IMR-90 (cell line): ENCODE measurements at regions not wholly inside any gene's neighbourhood (a gene's known extent, or its start where the extent isn't known, plus 50 kb on each side); places are given as distances from the start of the nearest gene placed in this dataset.

Experiments
- ATAC-seq: fragments of 200-7000 bp; cut with Tn5 transposase; 2 replicates; pipeline ENCODE4 v1.9.1; 2020; ENCODE audit warnings: low read depth, mild to moderate bottlenecking, moderate library complexity
- BruUV-seq: library from RNA; stranded (reverse); fragments of 400-500 nt; replicated peaks from 2 replicates; lab custom pipeline; 2021; lab: Mats Ljungman, UMichigan
- CTCF ChIA-PET: fragments of 300-600 bp; formaldehyde crosslinking; extraction: SDS; loops from one replicate; lab custom pipeline; 2021; ENCODE audit warnings: antibody characterized with exemption; lab: Yijun Ruan, JAX
- POLR2A ChIA-PET: fragments of 300-600 bp; sonication (Branson Sonifier 250); formaldehyde crosslinking; loops from one replicate; lab custom pipeline; 2022; ENCODE audit warnings: antibody characterized with exemption; ENCODE audit not compliant: unreplicated experiment; lab: Charles Lee
- DNase-seq: peaks from one replicate; pipeline ENCODE4 v3.0.0; 2013
- H2AFZ ChIP-seq: replicated peaks from 2 replicates; pipeline ENCODE3; 2013; ENCODE audit warnings: low read length, mild to moderate bottlenecking; ENCODE audit not compliant: poor library complexity
- H2AK5ac ChIP-seq: 2 replicates; pipeline ENCODE4 v1.6.1; 2013; ENCODE audit warnings: low read depth, low read length, inconsistent platforms
- H2AK9ac ChIP-seq: replicated peaks from 2 replicates; pipeline ENCODE3; 2013; ENCODE audit warnings: mild to moderate bottlenecking, low read depth, low read length, moderate library complexity; ENCODE audit not compliant: poor library complexity
- H2BK120ac ChIP-seq: 2 replicates; pipeline ENCODE4 v1.6.1; 2013; ENCODE audit warnings: low read depth, low read length, inconsistent platforms
- H2BK15ac ChIP-seq: 3 replicates; pipeline ENCODE4 v1.6.1; 2013; ENCODE audit warnings: low read depth, low read length, inconsistent platforms
- H2BK20ac ChIP-seq: 2 replicates; pipeline ENCODE4 v1.6.1; 2013; ENCODE audit warnings: low read depth, mild to moderate bottlenecking, inconsistent platforms, low read length, moderate library complexity
- H2BK5ac ChIP-seq: 2 replicates; pipeline ENCODE4 v1.6.1; 2013; ENCODE audit warnings: mild to moderate bottlenecking, low read depth, low read length, inconsistent platforms; ENCODE audit not compliant: poor library complexity, severe bottlenecking
- H3K14ac ChIP-seq: replicated peaks from 2 replicates; pipeline ENCODE4 v1.6.1; 2013; ENCODE audit warnings: low read depth, low read length, inconsistent platforms
- H3K18ac ChIP-seq: 2 replicates; pipeline ENCODE4 v1.6.1; 2013; ENCODE audit warnings: low read depth, low read length, control low read depth
- H3K23ac ChIP-seq: 2 replicates; pipeline ENCODE4 v1.6.1; 2013; ENCODE audit warnings: low read depth, low read length, inconsistent platforms
- H3K27ac ChIP-seq: 2 replicates; pipeline ENCODE4 v1.5.1; 2013; ENCODE audit warnings: mild to moderate bottlenecking, control low read depth, low read length; ENCODE audit not compliant: insufficient read depth
- H3K27me3 ChIP-seq: 2 replicates; pipeline ENCODE4 v1.6.1; 2013; ENCODE audit warnings: low read length; ENCODE audit not compliant: control insufficient read depth, insufficient read depth
- H3K36me3 ChIP-seq: 2 replicates; pipeline ENCODE4 v1.6.1; 2013; ENCODE audit warnings: low read length, mixed read lengths; ENCODE audit not compliant: control insufficient read depth, insufficient read depth
- H3K4ac ChIP-seq: 2 replicates; pipeline ENCODE4 v1.6.1; 2013; ENCODE audit warnings: low read depth, low read length, inconsistent platforms
- H3K4me1 ChIP-seq: 2 replicates; pipeline ENCODE4 v1.6.1; 2013; ENCODE audit warnings: low read length, mixed read lengths; ENCODE audit not compliant: control insufficient read depth, insufficient read depth
- H3K4me2 ChIP-seq: 2 replicates; pipeline ENCODE4 v1.6.1; 2013; ENCODE audit warnings: low read depth, mild to moderate bottlenecking, control low read depth, low read length, moderate library complexity
- H3K4me3 ChIP-seq: 2 replicates; pipeline ENCODE4 v1.5.1; 2013; ENCODE audit warnings: low read depth, mild to moderate bottlenecking, control low read depth, low read length, moderate library complexity; ENCODE audit not compliant: insufficient read depth
- H3K56ac ChIP-seq: 2 replicates; pipeline ENCODE4 v1.6.1; 2013; ENCODE audit warnings: low read length, inconsistent platforms; ENCODE audit not compliant: insufficient read depth; ENCODE audit errors: extremely low read depth
- H3K79me1 ChIP-seq, 2 experiments: 2 replicates each; pipeline ENCODE4 v1.6.1; 2013; ENCODE audit warnings: low read length in 2 of 2, inconsistent platforms in 1 of 2, low read depth in 1 of 2
- H3K9ac ChIP-seq: 2 replicates; pipeline ENCODE4 v1.6.1; 2013; ENCODE audit warnings: low read depth, low read length, control low read depth
- H3K9me1 ChIP-seq: 2 replicates; pipeline ENCODE4 v1.6.1; 2013; ENCODE audit warnings: low read length, inconsistent platforms; ENCODE audit not compliant: insufficient read depth
- H3K9me3 ChIP-seq: 2 replicates; pipeline ENCODE4 v1.6.1; 2013; ENCODE audit warnings: low read length; ENCODE audit not compliant: control insufficient read depth, insufficient read depth
- H4K20me1 ChIP-seq: 2 replicates; pipeline ENCODE4 v1.6.1; 2013; ENCODE audit warnings: low read length, inconsistent platforms; ENCODE audit not compliant: insufficient read depth
- H4K5ac ChIP-seq: 2 replicates; pipeline ENCODE4 v1.6.1; 2013; ENCODE audit warnings: mild to moderate bottlenecking, low read depth, low read length, control low read depth
- H4K8ac ChIP-seq, 2 experiments: 2 replicates each; pipeline ENCODE4 v1.6.1; 2013; ENCODE audit warnings: low read depth in 2 of 2, low read length in 2 of 2, control low read depth in 1 of 2, inconsistent platforms in 1 of 2
- H4K91ac ChIP-seq: 2 replicates; pipeline ENCODE4 v1.6.1; 2013; ENCODE audit warnings: low read depth, low read length, inconsistent platforms; ENCODE audit not compliant: insufficient read depth
- BHLHE40 ChIP-seq: fragments of 150-350 bp; IDR thresholded peaks from 2 replicates; pipeline ENCODE4 v1.6.1; 2016; ENCODE audit warnings: mild to moderate bottlenecking, low read depth, low read length
- CEBPB ChIP-seq: IDR thresholded peaks from 2 replicates; pipeline ENCODE4 v1.6.1; 2012; ENCODE audit warnings: low read depth, low read length, improper control_type of control experiment
- CHD1 ChIP-seq: IDR thresholded peaks from 2 replicates; pipeline ENCODE4 v1.6.1; 2012; ENCODE audit warnings: low read depth, low read length, improper control_type of control experiment
- FOS ChIP-seq: fragments of 150-350 bp; IDR thresholded peaks from 2 replicates; pipeline ENCODE4 v1.6.1; 2016; ENCODE audit warnings: low read depth, low read length
- MAFK ChIP-seq: IDR thresholded peaks from 2 replicates; pipeline ENCODE4 v1.6.1; 2012; ENCODE audit warnings: low read depth, low read length, improper control_type of control experiment
- MAZ ChIP-seq: IDR thresholded peaks from 2 replicates; pipeline ENCODE4 v1.6.1; 2012; ENCODE audit warnings: low read depth, mild to moderate bottlenecking, low read length, improper control_type of control experiment, moderate library complexity, borderline replicate concordance
- MXI1 ChIP-seq: IDR thresholded peaks from 2 replicates; pipeline ENCODE4 v1.6.1; 2012; ENCODE audit warnings: low read depth, mild to moderate bottlenecking, low read length, moderate library complexity, borderline replicate concordance
- NFE2L2 ChIP-seq: fragments of 150-350 bp; IDR thresholded peaks from 2 replicates; pipeline ENCODE4 v1.6.1; 2016; ENCODE audit warnings: low read depth, mild to moderate bottlenecking, low read length
- POLR2A ChIP-seq: IDR thresholded peaks from 2 replicates; pipeline ENCODE4 v1.6.1; 2012; ENCODE audit warnings: mild to moderate bottlenecking, low read depth, low read length
- RAD21 ChIP-seq: IDR thresholded peaks from 2 replicates; pipeline ENCODE4 v1.6.1; 2012; ENCODE audit warnings: low read length, improper control_type of control experiment
- RCOR1 ChIP-seq: IDR thresholded peaks from 2 replicates; pipeline ENCODE4 v1.6.1; 2012; ENCODE audit warnings: mild to moderate bottlenecking, low read length, improper control_type of control experiment; ENCODE audit not compliant: insufficient replicate concordance
- RFX5 ChIP-seq: IDR thresholded peaks from 2 replicates; pipeline ENCODE4 v1.8.0; 2012; ENCODE audit warnings: low read depth, mild to moderate bottlenecking, low read length, moderate library complexity
- SMC3 ChIP-seq: fragments of 150-350 bp; IDR thresholded peaks from 2 replicates; pipeline ENCODE4 v1.6.1; 2016; ENCODE audit warnings: low read depth, mild to moderate bottlenecking, antibody characterized with exemption, low read length, moderate library complexity
- WGBS, 2 experiments: methylation state at CpG; one replicate each; pipeline versions ENCODE4 v1.1.5 to v1.1.7; 2013; ENCODE audit warnings: missing lambda C conversion rate in 2 of 2; ENCODE audit not compliant: insufficient read length in 1 of 2; ENCODE audit errors: extremely low coverage in 2 of 2; 5-methylcytosine and 5-hydroxymethylcytosine counted together
- dilution Hi-C: fragments of 300-500 bp; cut with HindIII; formaldehyde crosslinking; loops from one replicate; pipeline ENCODE4 v1.14.3; 2018; ENCODE audit warnings: low sequenced_read_pairs; ENCODE audit not compliant: unreplicated experiment
- in situ Hi-C: fragments of 300-500 bp; cut with MboI; formaldehyde crosslinking; loops from 3 replicates; pipeline ENCODE4 v1.14.3; 2019; ENCODE audit warnings: low sequenced_read_pairs, inconsistent platforms, mixed read lengths
- intact Hi-C: fragments of 100-400 bp; cut with micrococcal nuclease; formaldehyde crosslinking; loops from 2 replicates; pipeline ENCODE4 v1.10.0; 2022
- TF ChIP-seq, protein P1 (sequence below): conservative IDR thresholded peaks from 2 replicates; pipeline ENCODE4 v1.5.1; 2012; ENCODE audit warnings: mild to moderate bottlenecking, low read depth, low read length, improper control_type of control experiment
- TF ChIP-seq, protein P2 (sequence below): fragments of 150-350 bp; IDR thresholded peaks from 2 replicates; pipeline ENCODE4 v1.6.1; 2017; ENCODE audit warnings: mild to moderate bottlenecking, antibody characterized with exemption, low read length, low read depth
- TF ChIP-seq, protein P3 (sequence below): fragments of 150-350 bp; IDR thresholded peaks from 2 replicates; pipeline ENCODE4 v1.6.1; 2016; ENCODE audit warnings: low read depth, mild to moderate bottlenecking, low read length, moderate library complexity, borderline replicate concordance

DNA sequence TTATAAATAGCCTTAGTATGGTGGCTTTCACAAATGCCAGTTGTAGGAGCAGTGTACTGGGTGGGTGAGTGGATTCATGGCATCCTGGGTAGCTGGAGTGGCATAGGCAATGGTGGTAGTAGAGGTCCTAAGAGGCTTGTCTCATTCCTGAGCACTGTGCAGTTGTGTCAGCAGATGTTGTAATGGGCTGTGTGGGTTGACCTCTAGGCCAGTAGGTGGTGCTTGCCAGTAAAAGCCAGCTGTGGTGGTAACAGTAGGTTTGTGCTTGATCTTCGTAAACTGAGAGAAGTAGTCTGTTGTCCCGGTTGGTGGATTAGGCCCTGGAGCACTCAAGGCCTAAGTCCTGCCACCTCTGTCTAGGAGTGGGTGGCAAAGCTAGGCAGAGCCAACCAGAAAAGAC, 149.7 kb upstream of the SUCLG2 start:
- CTCF ChIA-PET = no interaction called here
- Histone ChIP-seq H4K91ac (no peak overlapping the region), H4K5ac (no peak overlapping the region), H2AK5ac (no peak overlapping the region), H4K20me1 (no peaks in the 10 kb centered on the region), H3K9ac (no peak overlapping the region), H3K9me3 (no peaks in the 10 kb centered on the region), H3K4ac (no peak overlapping the region), H2BK20ac (no peak overlapping the region), H3K27me3 (no peaks in the 10 kb centered on the region), H3K23ac (no peak overlapping the region), H2BK5ac (no peak overlapping the region), H3K4me1 (no peaks in the 10 kb centered on the region), H3K18ac (no peak overlapping the region; the same call in 1 of the 2 replicates), H3K36me3 (no peaks in the 10 kb centered on the region), H3K4me2 (no peak overlapping the region), H3K27ac (no peak overlapping the region), H3K79me1 (no peaks in the 10 kb centered on the region), H4K8ac (no peak overlapping the region), H2BK15ac (no peak overlapping the region), H2BK120ac (no peak overlapping the region), H2AK9ac (no peak overlapping the region), H3K56ac (no peak overlapping the region), H2AFZ (no peak overlapping the region), H3K9me1 (no peaks in the 10 kb centered on the region), H3K4me3 (no peak overlapping the region), H3K14ac (no peak overlapping the region)
- POLR2A ChIA-PET = no interaction called here
- BruUV-seq = no TSS peak
- in situ Hi-C loops (no loop called here), dilution Hi-C loops (no loop called here), intact Hi-C loops (no loop called here)
- WGBS, 2 experiments = no CpG with 5 or more reads among the region's 2 CpGs
- TF ChIP-seq, protein P1, sequence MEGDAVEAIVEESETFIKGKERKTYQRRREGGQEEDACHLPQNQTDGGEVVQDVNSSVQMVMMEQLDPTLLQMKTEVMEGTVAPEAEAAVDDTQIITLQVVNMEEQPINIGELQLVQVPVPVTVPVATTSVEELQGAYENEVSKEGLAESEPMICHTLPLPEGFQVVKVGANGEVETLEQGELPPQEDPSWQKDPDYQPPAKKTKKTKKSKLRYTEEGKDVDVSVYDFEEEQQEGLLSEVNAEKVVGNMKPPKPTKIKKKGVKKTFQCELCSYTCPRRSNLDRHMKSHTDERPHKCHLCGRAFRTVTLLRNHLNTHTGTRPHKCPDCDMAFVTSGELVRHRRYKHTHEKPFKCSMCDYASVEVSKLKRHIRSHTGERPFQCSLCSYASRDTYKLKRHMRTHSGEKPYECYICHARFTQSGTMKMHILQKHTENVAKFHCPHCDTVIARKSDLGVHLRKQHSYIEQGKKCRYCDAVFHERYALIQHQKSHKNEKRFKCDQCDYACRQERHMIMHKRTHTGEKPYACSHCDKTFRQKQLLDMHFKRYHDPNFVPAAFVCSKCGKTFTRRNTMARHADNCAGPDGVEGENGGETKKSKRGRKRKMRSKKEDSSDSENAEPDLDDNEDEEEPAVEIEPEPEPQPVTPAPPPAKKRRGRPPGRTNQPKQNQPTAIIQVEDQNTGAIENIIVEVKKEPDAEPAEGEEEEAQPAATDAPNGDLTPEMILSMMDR = no peak
- no peak for TF ChIP-seq RCOR1
- no peak for TF ChIP-seq SMC3
- no peak for TF ChIP-seq CEBPB
- TF ChIP-seq BHLHE40 = no peak
- no peak for TF ChIP-seq RAD21
- TF ChIP-seq MXI1 = no peak
- TF ChIP-seq, protein P2, sequence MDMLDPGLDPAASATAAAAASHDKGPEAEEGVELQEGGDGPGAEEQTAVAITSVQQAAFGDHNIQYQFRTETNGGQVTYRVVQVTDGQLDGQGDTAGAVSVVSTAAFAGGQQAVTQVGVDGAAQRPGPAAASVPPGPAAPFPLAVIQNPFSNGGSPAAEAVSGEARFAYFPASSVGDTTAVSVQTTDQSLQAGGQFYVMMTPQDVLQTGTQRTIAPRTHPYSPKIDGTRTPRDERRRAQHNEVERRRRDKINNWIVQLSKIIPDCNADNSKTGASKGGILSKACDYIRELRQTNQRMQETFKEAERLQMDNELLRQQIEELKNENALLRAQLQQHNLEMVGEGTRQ = no peak
- no peak for TF ChIP-seq POLR2A
- no peak for TF ChIP-seq NFE2L2
- TF ChIP-seq CHD1 = no peak
- no peak for TF ChIP-seq FOS
- TF ChIP-seq, protein P3, sequence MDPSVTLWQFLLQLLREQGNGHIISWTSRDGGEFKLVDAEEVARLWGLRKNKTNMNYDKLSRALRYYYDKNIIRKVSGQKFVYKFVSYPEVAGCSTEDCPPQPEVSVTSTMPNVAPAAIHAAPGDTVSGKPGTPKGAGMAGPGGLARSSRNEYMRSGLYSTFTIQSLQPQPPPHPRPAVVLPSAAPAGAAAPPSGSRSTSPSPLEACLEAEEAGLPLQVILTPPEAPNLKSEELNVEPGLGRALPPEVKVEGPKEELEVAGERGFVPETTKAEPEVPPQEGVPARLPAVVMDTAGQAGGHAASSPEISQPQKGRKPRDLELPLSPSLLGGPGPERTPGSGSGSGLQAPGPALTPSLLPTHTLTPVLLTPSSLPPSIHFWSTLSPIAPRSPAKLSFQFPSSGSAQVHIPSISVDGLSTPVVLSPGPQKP = no peak
- no peak for TF ChIP-seq MAFK
- TF ChIP-seq MAZ = no peak
- TF ChIP-seq RFX5 = no peak
- DNase-seq = peak; percentile 7
- ATAC-seq = peak; percentile 35; the same call in 1 of the 2 replicates
